Loucy (cell line): ENCODE measurements at regions not wholly inside any gene's neighbourhood (a gene's known extent, or its start where the extent isn't known, plus 50 kb on each side); places are given as distances from the start of the nearest gene placed in this dataset.

ENCODE experiments used
- H2AFZ ChIP-seq: fragments of 200-600 bp; sonication (generic); 2 replicates; pipeline ENCODE4 v1.6.0; 2016; ENCODE audit warnings: antibody characterized with exemption, mild to moderate bottlenecking, low read length, moderate library complexity
- H3F3A ChIP-seq: fragments of 200-600 bp; 2 replicates; pipeline ENCODE4 v1.6.0; 2016; ENCODE audit warnings: antibody characterized with exemption, low read depth, mild to moderate bottlenecking
- H3K27me3 ChIP-seq: fragments of 200-600 bp; sonication (generic); 2 replicates; pipeline ENCODE4 v1.6.1; 2014; ENCODE audit warnings: low read length, mild to moderate bottlenecking; ENCODE audit not compliant: insufficient read depth, poor library complexity, severe bottlenecking
- H3K36me3 ChIP-seq: fragments of 200-600 bp; sonication (generic); 2 replicates; pipeline ENCODE4 v1.6.1; 2016; ENCODE audit warnings: low read length; ENCODE audit not compliant: insufficient read depth
- H3K4me1 ChIP-seq: fragments of 200-600 bp; sonication (generic); 2 replicates; pipeline ENCODE4 v1.5.1; 2014; ENCODE audit warnings: low read length, mild to moderate bottlenecking; ENCODE audit not compliant: insufficient read depth, poor library complexity, severe bottlenecking
- H3K4me2 ChIP-seq: fragments of 200-600 bp; sonication (generic); 2 replicates; pipeline ENCODE4 v1.6.0; 2014; ENCODE audit warnings: antibody characterized with exemption, low read length, low read depth, mild to moderate bottlenecking; ENCODE audit not compliant: poor library complexity, severe bottlenecking
- H3K4me3 ChIP-seq: fragments of 200-600 bp; sonication (generic); 2 replicates; pipeline ENCODE4 v1.5.1; 2014; ENCODE audit warnings: low read length, mild to moderate bottlenecking, mixed read lengths; ENCODE audit not compliant: poor library complexity, severe bottlenecking
- H3K79me2 ChIP-seq: fragments of 200-600 bp; sonication (generic); 2 replicates; pipeline ENCODE4 v1.6.1; 2014; ENCODE audit warnings: low read length; ENCODE audit not compliant: insufficient read depth
- H3K9ac ChIP-seq: fragments of 200-600 bp; sonication (generic); 2 replicates; pipeline ENCODE4 v1.6.0; 2014; ENCODE audit warnings: mild to moderate bottlenecking, low read depth, low read length, moderate library complexity; ENCODE audit not compliant: poor library complexity, severe bottlenecking
- H3K9me2 ChIP-seq: fragments of 200-600 bp; sonication (generic); replicated peaks from 2 replicates; pipeline ENCODE4 v1.6.1; 2016; ENCODE audit warnings: low read depth, low read length, mixed read lengths
- H3K9me3 ChIP-seq: fragments of 200-600 bp; sonication (generic); 2 replicates; pipeline ENCODE4 v1.6.1; 2014; ENCODE audit warnings: mild to moderate bottlenecking, antibody characterized with exemption, low read length, low read depth; ENCODE audit not compliant: insufficient read depth
- H4K20me1 ChIP-seq: fragments of 200-600 bp; sonication (generic); 2 replicates; pipeline ENCODE4 v1.6.0; 2014; ENCODE audit warnings: antibody characterized with exemption, low read length, mild to moderate bottlenecking; ENCODE audit not compliant: insufficient read depth, poor library complexity, severe bottlenecking
- EZH2phosphoT487 ChIP-seq: fragments of 200-600 bp; IDR thresholded peaks from 2 replicates; pipeline ENCODE4 v1.6.1; 2018; ENCODE audit warnings: antibody characterized with exemption, mild to moderate bottlenecking, moderate library complexity, borderline replicate concordance
- TF ChIP-seq, protein P1 (sequence below): fragments of 200-600 bp; sonication (generic); conservative IDR thresholded peaks from 2 replicates; pipeline ENCODE4 v1.5.1; 2014; ENCODE audit warnings: mild to moderate bottlenecking, antibody characterized with exemption, low read length

DNA sequence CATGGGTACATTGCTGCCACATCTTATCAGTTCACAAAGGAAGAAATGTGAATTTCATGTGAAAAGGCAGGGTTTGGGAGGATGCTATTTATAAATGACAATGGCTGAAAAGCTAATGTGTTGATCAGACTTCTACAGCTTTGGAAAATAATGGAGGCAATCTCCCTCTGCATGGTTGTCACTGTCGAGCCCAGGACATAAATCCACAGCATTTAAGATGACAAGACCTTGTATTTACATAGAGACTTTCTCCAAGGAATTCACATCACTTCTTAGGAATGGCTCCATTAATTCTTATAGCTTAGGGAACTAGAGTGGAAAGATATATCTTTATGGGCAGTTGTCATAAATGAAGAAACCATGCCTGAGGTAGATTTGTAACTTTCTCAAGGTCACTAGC, 66.7 kb downstream of the CBLL2 start:
- no peak overlapping the region for H2AFZ ChIP-seq
- no peaks in the 10 kb centered on the region for H3K4me1 ChIP-seq
- no peak overlapping the region for H3K4me3 ChIP-seq
- H3K27me3 ChIP-seq: no peaks in the 10 kb centered on the region
- no peaks in the 10 kb centered on the region for H3K79me2 ChIP-seq
- H3K4me2 ChIP-seq: no peak overlapping the region
- no peaks in the 10 kb centered on the region for H3K9me3 ChIP-seq
- H4K20me1 ChIP-seq: no peaks in the 10 kb centered on the region
- no peak for TF ChIP-seq EZH2phosphoT487
- TF ChIP-seq, protein P1, sequence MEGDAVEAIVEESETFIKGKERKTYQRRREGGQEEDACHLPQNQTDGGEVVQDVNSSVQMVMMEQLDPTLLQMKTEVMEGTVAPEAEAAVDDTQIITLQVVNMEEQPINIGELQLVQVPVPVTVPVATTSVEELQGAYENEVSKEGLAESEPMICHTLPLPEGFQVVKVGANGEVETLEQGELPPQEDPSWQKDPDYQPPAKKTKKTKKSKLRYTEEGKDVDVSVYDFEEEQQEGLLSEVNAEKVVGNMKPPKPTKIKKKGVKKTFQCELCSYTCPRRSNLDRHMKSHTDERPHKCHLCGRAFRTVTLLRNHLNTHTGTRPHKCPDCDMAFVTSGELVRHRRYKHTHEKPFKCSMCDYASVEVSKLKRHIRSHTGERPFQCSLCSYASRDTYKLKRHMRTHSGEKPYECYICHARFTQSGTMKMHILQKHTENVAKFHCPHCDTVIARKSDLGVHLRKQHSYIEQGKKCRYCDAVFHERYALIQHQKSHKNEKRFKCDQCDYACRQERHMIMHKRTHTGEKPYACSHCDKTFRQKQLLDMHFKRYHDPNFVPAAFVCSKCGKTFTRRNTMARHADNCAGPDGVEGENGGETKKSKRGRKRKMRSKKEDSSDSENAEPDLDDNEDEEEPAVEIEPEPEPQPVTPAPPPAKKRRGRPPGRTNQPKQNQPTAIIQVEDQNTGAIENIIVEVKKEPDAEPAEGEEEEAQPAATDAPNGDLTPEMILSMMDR: no peak
- H3K9me2 ChIP-seq: no peaks in the 10 kb centered on the region
- no peaks in the 10 kb centered on the region for H3K36me3 ChIP-seq
- H3K9ac ChIP-seq: no peak overlapping the region
- H3F3A ChIP-seq: no peaks in the 10 kb centered on the region

GRCh38 chrX:22340022-22340616, 67.4 kb downstream of the CBLL2 start:
- Histone ChIP-seq H3K27me3 (no peaks in the 10 kb centered on the region), H3K79me2 (no peaks in the 10 kb centered on the region), H2AFZ (no peak overlapping the region), H3K36me3 (no peaks in the 10 kb centered on the region), H3K9me2 (no peaks in the 10 kb centered on the region), H3K9me3 (no peaks in the 10 kb centered on the region), H3K9ac (no peak overlapping the region), H3K4me2 (no peak overlapping the region), H3K4me3 (no peak overlapping the region), H3K4me1 (no peaks in the 10 kb centered on the region), H4K20me1 (no peaks in the 10 kb centered on the region), H3F3A (no peaks in the 10 kb centered on the region)
- TF ChIP-seq, protein P1: no peak
- TF ChIP-seq EZH2phosphoT487: no peak

- no peak for TF ChIP-seq EZH2phosphoT487
- TF ChIP-seq, protein P1: no peak
- H3F3A ChIP-seq: no peaks in the 10 kb centered on the region
These were observed 70.5 kb downstream of the CBLL2 start for GRCh38 chrX:22343192-22343591.

More at GRCh38 chrX:22343192-22343591, 70.5 kb downstream of the CBLL2 start:
- Histone ChIP-seq H2AFZ (no peak overlapping the region), H3K79me2 (no peaks in the 10 kb centered on the region), H3K9me3 (no peaks in the 10 kb centered on the region), H3K9ac (no peak overlapping the region), H4K20me1 (no peaks in the 10 kb centered on the region), H3K4me1 (no peaks in the 10 kb centered on the region), H3K4me3 (no peak overlapping the region), H3K27me3 (no peaks in the 10 kb centered on the region), H3K9me2 (no peaks in the 10 kb centered on the region), H3K4me2 (no peak overlapping the region), H3K36me3 (no peaks in the 10 kb centered on the region)
